GM19351 (cell line): ENCODE measurements at regions not wholly inside any gene's neighbourhood (a gene's known extent, or its start where the extent isn't known, plus 50 kb on each side); places are given as distances from the start of the nearest gene placed in this dataset.

Experiments
- ATAC-seq: cut with Tn5 transposase; IDR thresholded peaks from one replicate; pipeline ENCODE4 v1.9.1; 2021; ENCODE audit warnings: mild to moderate bottlenecking, moderate library complexity; ENCODE audit not compliant: unreplicated experiment

DNA sequence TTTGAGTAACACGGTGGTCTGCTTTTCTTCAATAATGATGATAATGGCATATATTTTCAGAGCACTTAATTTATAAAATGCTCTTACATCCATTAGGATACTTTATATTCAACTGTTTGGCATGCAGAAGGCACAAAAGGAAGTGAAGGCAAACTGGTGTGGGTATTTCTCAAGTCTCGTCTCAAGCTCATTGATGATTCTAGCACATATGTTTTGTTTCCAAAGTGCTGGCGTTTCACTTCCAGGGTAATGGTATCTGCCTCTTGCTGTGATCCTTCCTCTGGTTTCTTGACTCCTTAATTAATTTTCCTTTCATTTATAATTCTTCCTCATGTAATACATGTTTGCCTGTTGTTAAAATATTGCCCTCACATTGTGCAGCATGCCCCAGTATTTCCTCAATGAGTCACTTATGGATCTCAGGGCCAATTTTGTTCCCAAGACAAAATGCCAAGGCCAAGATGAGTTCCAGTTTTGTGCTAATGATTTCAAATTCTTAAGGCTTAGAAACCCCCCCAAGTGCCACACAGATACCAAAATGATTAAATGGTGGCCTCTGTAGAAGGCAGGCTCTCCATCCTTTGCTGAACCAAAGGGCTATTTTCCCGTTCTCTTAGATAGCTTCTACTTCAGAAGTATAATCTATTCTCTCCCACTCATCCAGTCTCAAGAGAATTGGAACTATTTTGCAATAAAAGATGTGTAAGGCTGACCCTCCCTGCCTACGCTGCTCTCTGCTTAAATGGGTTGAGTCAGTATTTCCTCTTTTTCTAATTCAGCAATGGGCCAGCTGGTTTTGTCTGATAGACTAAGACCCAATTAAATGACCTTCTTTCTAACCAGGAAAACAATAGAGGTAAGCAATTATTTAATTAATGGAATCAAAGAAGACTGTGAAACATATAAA lies 171.2 kb downstream of the ZNF365 start:
- ATAC-seq = no peak

DNA sequence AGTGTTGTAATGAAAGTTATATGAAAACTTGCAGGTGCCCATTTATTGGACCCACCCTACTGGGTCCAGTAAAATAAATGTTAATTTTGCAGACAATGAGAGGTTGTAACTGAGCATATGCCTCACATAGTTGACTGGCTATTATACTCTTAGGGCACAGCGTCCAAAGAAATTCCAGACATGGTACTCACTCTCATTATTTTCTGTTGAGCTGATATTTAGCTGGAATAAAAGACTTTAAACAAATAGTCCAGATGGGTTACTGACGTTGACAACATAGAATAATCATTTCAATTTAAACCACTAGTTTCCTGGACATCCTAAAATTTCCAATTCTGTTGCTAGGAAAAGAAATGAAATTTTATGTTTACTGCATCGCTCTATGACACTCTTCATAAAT lies 174.5 kb downstream of the ZNF365 start:
- ATAC-seq = no peak

DNA sequence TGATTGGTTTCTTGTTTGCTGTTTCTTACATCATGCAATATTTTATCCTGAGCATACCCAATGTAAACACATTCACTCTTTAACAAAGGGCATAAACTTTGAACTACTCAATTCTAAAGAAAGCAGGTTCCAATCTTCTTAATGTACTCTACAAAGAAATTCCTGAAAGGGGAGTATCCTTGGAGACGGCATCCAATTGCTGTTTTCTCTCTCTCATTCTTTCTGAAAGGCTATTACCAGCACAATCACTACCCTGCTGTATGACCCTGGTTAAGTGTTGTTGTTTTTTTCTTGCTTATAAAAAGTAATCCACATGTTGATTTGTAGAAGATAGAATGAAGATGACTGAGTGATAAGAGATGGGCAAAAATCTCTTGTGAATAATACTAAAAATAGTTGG lies 176.0 kb downstream of the ZNF365 start:
- no peak for ATAC-seq

DNA sequence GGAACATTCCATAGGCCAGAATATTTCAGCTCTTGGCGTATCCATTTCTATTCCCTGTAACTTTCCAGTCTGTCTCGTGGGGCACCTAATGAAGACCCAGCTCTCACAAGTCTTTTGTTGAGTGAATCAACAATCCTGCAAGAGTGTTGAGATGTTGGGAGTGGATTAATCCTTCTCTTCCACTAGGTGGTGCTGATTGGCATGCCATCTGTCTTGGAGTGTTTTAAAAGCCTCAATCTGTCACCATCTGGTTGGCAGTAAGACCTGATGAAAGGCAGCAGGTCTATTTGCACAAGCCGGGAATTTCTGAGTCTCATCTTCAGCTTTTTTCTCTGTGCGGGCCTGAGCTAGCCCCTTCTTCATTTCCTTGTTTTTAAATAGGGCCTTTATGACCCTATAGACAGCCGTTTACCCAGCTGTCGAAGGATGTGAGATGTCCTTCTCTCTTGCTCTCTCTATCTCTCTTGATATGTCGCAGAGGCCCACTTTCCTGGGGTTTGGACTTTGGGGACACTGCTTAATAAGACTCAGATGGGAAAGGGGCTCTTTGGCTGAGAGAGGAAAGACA lies 180.5 kb downstream of the ZNF365 start:
- ATAC-seq = peak; percentile 82

DNA sequence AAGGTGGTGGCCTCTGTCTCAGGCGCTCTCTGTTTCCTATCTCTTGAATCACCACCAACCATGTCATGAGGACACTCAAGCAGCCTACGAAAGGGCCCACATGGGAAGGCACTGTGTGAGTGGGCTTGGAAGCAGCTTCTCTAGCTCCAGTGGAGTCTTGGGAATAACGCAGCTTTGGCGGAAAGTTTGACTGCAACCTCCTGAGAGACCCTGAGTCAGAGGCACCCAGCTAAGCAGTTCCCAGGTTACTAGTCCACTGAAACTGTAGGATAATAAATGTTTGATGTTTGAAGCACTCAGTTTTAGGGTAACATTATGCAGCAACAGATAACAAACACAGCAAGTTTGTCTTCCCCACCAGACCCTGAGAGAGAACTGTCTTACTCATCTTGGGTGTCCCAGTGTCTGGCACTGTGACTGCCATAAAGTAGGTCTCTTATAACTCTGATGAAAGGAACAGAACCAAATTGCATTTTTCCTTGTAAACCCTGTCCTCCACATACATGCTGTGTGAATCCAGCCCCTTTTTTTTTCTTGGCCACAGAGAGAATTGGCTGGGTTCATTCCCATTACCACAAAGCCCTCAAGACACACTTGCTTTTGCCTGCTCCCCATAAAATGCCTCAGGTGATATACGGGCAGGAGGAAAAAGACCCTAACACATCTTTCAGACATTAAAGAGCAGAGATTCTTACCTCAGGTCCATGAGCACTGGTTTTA lies 185.5 kb downstream of the ZNF365 start:
- ATAC-seq = no peak

DNA sequence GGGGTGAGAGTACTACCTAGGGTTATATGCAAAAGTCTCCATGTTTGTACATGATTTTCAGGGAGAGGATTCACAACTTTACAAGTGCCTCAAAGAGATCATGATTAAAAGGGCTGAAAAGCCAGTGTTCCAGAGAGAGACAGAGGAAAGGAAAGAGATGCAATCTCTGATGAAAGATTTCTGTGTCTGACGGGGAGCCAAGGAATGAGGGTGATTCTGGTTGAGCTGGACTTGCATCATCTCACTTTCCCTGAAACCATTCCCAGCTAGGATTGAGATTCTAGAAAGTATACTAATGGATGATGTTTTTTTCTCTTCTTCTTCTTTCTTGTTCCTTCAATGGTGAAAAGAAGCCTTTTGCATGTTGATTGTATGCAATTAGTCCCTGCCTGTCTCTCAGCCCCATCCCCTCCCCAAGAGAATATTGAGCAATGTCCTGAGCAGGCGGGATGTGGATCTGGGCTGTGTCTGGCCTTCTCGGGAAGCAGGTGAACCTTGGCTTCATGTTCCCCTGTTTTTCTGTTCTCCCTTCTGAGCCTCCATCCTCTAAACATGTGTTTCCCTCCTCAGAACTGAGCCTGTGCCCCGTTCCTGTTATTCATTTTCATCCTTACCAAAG lies 186.1 kb downstream of the ZNF365 start:
- no peak for ATAC-seq

DNA sequence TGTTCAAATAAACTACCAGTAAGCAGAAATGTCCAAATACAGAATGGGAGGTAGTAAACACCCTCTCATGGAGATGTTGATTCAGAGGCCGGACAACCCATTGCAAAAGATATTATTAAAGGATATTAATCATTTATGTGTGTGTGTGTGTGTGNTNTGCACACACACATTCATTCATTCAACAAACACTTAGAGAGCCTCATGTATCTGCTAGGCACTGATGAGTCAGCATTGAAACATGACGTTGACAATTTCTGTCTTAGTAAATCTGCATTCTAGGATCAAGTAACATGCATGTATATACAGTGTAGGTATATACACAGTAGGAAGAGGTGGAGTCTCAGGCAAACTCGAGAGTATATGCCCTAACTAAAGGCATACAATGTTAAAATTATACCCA lies 187.0 kb downstream of the ZNF365 start:
- ATAC-seq = no peak

DNA sequence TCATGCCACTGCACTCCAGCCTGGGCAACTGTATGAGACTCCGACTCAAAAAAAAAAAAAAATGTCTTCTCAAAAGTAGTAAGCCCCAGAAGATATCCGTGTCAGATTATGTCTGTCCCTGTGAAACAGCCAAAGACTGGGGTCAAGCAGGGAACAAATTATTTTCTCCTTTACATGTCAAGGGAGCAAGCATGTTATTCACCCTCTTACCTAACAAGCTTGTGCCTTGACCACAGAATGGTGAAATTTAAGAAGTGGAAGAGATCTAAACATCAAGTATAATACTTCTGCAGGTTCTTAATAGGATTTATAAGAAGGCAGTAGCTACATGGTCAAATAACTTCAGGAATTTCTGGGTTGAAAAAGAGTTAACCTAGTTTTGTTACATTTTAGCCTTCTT lies 187.9 kb downstream of the ZNF365 start:
- ATAC-seq = no peak

DNA sequence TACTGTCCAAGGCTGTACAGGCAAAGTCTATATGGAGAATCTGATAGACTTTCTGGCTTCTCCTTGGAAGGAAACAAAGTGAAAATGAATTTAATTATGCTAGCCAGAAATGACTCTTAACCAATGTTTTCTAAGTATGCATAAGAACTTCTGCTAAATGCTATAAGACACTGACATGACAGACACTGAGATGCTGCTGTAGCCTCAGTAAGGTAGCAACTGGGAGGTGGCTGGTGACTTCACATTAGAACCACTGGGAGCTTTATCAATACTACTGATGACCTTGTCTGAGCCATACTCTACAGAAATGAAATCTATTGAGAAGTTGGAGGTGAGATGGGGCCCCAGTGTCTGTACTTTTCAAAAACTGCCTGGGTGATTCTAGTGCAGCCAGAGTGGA lies 188.6 kb downstream of the ZNF365 start:
- ATAC-seq = no peak

DNA sequence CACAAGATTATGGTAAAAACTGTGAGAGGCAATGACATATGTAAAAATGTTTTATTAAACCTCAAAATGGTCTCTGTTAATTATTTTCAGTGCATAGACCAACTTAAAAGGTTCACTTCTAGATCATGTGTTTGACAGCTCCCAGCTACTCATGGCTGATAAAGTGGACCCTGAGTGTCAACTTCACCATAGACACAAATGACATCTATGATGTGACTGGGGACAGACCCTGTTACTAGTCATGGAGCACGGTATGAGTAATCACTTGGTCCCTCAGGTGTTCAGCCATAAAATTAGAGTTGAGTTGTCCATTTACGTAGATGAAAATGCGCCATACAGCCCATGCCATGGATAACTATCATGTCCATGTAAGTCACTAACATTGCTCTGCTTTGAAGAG lies 199.8 kb downstream of the ZNF365 start:
- ATAC-seq = no peak

DNA sequence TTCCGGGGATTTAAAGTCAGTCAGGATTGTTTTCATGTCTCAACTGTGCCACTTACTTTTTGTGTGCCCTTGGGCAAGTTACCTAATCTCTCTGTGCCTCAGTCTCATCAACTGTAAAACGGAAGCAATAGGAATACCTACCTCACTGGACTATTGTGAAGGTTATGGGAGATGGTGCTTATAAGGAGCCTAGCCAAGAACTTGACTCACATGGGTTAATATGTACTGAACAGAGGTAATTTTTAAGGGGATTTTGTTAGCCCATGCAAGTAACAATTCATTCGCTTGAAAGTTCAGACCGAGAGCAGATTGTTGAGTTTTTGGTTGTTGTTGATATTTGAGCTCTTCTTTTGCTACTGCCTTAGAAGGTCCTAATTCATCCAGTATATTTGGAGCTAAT lies 202.9 kb downstream of the ZNF365 start:
- ATAC-seq = no peak

DNA sequence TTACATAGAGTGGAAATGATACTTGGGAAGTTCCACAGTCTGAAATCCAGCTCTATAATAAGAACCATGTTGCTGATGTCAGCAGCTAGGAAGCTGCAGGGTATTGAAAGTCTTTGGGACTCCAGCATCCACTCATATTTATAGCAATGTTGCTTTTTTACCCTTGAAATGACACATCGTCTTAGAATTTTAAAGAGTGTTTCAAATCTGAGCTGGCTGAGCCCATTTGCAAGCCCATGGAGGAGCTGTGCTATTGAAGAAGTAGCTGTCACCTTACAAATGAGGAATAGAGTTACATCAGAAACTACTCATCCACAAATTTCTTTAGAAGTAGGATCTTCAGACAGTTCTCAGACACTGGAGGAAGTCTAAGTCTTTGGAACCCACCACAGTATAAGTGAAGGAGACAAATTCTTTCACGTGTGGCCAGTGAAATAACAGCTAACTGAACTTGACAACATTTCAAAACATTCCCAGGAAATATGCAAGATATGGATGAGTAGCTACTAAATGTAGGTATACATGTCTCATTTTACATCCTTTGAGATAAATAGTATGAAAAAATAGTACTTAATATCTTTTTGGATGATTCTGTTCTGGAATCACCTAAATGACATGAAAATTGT lies 203.6 kb downstream of the ZNF365 start:
- no peak for ATAC-seq

DNA sequence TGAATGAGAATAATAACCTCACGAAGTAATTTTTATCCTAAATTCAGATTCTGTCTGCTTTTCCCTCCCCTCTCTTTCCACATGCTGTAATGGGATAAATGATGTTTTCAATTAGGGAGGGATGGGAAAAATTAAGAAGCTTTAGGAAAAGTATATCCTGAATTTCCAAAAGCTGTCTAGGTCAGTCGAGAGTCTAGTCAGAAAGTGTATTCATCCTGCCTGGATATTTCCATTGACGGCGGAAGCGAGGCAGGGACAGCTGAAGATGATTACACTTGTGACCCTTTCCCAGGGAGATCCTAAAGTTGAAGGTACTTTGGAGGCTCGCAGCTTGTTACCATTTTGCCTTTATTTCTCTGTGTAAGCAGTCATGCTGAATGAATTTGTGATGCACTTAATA lies 204.1 kb downstream of the ZNF365 start:
- ATAC-seq = no peak

DNA sequence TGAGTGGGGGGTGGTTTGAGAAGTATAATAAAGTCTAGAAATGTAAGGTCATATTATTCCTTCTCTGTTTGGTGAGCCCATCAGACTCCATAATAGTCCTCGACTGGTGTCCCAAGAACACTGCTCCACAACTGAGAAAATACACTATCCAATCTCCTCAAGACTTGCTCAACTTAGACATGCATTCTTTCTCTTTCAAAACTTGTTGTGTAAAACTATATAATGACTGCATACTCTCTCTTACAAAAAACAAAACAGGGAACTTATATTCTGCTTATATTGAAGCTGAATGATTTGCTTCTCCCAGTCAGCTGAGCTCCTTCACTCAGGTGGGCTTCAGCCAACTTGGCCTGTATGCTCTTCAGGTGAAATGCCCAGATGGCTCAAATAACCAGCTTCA lies 204.7 kb downstream of the ZNF365 start:
- ATAC-seq = no peak

DNA sequence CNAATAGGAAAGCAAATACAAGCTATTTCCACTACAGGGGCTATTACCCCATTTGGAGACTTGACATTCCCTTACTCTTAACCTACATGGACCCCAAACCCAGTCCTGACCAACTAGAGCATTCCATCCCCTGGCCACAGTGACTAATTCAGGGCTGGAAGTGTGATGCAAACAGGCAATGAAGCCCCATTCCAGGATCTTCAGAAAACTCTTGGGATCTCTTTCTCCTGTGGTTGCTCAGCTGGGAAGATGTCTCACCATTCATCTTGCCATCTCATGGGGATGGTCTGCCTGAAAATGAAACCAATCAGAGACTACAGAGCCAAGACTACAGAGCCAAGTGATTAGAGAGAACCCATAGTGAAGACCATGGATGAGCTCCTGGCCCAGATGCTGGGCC lies 206.2 kb downstream of the ZNF365 start:
- no peak for ATAC-seq

DNA sequence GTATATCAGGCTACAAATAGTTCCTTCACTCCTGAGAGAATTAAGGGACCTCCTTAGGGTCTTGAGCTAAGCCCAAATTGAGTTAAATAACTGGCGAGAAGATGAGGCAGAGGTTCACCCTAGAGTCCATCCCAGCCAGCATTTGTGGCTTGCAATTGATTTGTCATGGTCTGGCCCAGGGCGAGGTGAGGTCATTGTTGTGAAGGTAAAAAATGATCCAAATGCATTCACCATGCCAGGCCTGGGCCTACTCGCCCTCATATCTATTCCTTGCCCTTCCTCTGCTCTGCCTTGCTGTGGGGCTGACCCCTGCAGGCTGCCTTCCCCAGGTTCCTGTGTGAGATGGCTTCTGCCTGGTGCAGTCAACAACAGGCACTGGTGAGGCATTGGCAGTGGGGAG lies 207.2 kb downstream of the ZNF365 start:
- no peak for ATAC-seq

DNA sequence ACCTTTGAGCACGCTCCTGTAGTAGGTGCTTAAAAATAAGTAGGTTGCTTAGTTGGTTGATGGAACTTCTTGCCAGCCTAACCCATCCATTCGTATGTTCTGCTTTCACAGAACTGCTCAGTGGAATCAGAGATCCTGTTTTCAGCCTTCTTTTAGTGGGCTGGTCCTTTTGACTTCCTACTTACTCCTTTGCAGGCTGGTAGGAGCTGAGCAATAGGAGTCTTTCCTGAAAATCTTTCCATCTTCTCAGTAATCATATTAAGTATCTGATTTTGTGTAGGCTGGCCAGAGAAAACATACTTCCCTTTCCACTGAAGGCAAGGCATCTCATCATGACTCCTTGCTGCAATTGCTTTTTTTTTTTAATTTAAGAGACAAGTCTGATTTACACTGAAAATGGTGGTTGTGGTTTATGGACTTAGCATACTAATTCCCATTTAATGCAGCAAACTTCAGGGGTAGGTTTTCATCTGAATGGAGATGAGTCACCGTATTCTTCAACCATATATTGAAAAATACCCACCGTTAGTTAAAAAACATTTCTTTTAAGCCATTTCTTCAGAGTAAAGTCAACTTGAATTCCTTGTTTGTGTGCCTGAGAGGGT lies 208.0 kb downstream of the ZNF365 start:
- no peak for ATAC-seq

DNA sequence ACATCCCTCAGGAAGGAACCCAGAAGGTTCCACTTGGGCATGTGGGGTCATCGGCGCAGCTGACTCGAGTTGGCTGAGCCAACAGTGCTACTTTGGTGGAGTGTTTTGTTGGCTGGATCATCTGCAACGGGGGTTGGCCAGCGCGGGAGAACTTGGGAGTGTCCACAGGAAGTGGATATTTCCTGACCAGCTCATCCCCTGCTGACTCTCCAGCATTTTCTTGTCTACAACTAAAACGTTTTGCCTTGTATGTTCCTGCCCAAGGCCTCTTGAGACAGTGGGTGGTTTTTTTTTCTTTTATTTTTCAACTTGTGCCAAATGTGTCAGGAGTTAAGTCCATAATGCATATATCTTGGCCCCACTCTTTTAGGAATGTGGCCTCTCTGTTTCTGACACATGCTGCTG lies 208.6 kb downstream of the ZNF365 start:
- ATAC-seq = no peak

DNA sequence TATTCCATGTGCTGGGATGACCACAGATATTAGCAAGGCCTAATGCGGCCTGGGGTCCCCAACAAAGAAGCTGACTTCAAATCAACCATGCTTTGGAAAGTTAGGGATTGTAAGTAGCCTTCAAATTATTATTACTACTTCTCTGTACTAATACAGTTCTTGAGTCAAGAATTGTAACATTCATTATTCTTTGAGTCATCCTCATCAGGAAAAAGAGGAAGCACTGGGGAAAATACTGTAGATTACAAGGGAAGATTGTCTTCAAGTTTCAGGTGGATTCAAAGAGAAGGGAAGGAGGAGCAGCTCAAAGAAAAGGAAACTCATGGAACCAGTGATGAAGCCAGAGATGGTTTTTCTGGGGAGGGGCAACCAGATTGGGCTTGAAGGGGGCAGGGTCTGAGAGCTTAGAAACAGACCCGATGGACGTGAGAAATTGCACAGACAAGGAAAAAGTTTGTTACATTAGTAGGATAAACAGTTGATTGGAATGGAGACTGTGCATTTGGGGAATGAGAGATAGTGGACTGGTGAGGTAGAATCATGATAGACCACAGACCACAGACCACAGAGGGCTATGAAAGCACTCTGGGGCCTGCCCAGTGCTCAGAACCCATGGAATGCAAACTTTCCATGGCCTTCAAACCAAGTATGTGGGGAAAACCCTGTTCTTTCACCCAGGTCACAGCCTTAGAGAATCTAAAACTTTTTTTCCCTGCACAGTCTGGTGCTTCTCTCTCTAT lies 209.9 kb downstream of the ZNF365 start:
- peak; percentile 69 for ATAC-seq

DNA sequence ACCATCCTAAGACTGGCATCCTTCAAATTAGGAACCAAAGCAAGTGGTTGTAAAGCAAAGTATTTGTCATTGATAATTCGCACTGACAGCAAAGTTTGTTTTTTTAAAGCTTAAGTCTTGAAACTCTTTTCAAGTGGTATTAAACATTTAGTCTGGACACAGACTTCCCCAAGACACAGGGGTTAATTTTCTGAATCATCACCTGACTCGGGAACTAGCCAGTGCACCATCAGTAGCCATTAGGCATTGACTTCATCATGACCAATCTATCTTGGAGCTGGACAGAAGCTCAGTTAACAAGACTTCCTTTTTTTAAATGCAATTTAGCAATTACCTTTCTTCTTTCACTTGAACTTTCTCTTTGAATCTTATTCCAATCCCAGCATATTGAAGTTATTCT lies 210.6 kb downstream of the ZNF365 start:
- ATAC-seq = no peak
